OCI-LY7 (cell line): ENCODE measurements at regions not wholly inside any gene's neighbourhood (a gene's known extent, or its start where the extent isn't known, plus 50 kb on each side); places are given as distances from the start of the nearest gene placed in this dataset.

ENCODE experiments used
- EZH2phosphoT487 ChIP-seq: fragments of 200-600 bp; sonication (generic); IDR thresholded peaks from 2 replicates; pipeline ENCODE4 v1.6.1; 2018; ENCODE audit warnings: low read depth, borderline replicate concordance, mild to moderate bottlenecking, mixed run types, antibody characterized with exemption, low read length, moderate library complexity, mixed read lengths
- TF ChIP-seq, protein P1 (sequence below): fragments of 200-600 bp; sonication (generic); conservative IDR thresholded peaks from 2 replicates; pipeline ENCODE4 v1.5.1; 2014; ENCODE audit warnings: mild to moderate bottlenecking, antibody characterized with exemption, low read length, moderate library complexity, mixed read lengths

GRCh38 chr5:135704616-135705015 is 125.8 kb upstream of the CXCL14 start:
- no peak for TF ChIP-seq EZH2phosphoT487
- TF ChIP-seq, protein P1, sequence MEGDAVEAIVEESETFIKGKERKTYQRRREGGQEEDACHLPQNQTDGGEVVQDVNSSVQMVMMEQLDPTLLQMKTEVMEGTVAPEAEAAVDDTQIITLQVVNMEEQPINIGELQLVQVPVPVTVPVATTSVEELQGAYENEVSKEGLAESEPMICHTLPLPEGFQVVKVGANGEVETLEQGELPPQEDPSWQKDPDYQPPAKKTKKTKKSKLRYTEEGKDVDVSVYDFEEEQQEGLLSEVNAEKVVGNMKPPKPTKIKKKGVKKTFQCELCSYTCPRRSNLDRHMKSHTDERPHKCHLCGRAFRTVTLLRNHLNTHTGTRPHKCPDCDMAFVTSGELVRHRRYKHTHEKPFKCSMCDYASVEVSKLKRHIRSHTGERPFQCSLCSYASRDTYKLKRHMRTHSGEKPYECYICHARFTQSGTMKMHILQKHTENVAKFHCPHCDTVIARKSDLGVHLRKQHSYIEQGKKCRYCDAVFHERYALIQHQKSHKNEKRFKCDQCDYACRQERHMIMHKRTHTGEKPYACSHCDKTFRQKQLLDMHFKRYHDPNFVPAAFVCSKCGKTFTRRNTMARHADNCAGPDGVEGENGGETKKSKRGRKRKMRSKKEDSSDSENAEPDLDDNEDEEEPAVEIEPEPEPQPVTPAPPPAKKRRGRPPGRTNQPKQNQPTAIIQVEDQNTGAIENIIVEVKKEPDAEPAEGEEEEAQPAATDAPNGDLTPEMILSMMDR = no peak
